GM19324 (cell line): ENCODE measurements at regions not wholly inside any gene's neighbourhood (a gene's known extent, or its start where the extent isn't known, plus 50 kb on each side); places are given as distances from the start of the nearest gene placed in this dataset.

Experiments
- ATAC-seq: cut with Tn5 transposase; IDR thresholded peaks from one replicate; pipeline ENCODE4 v1.9.1; 2021; ENCODE audit warnings: mild to moderate bottlenecking, moderate library complexity; ENCODE audit not compliant: unreplicated experiment, low FRiP score

- no peak for ATAC-seq
These were observed 206.8 kb downstream of the URI1 start for GRCh38 chr19:30148803-30149202.

GRCh38 chr19:30149300-30149699 lies 207.3 kb downstream of the URI1 start:
- no peak for ATAC-seq

- no peak for ATAC-seq
These were observed 208.6 kb downstream of the URI1 start for GRCh38 chr19:30150626-30151025.

- no peak for ATAC-seq
These were observed 209.0 kb downstream of the URI1 start for GRCh38 chr19:30151081-30151480.

DNA sequence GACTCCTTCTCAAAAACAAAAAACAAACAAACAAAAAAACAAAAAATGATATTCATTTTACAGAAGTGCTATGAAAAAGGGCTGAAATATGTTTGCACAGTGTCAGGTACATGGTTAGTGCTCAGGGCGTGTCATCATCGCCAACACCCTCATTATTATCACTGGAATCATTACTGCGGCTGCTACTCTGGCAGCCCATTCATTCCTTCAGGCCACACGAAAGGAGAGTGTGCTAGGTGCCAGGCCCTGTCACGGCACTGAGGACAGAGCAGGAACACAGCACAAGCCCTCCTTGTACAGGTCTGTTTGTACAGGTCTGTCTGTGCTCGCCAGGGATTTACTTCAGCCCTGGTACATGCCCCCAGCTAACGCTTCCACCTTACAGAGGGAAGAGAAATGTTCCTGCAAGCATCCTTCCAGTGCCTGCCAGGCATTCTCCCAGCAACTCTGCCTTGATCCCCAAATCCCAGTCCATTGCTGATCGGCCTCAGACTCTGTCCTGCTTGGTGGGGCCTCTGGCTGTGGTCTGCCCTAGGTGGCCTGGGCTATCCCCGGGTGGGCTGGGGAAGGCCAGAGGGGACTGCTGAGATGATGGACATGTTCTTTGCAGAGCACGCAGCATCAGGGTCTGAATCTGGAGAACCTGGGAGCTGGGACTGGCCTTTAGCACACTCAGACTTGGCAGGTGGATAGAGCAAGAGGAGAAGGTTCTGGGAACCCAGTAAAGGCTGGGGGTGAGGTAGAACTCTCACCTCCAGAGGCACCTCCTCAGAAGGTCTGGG lies 210.7 kb downstream of the URI1 start:
- ATAC-seq: no peak

- peak; percentile 45 for ATAC-seq
These were observed 211.5 kb downstream of the URI1 start for GRCh38 chr19:30153326-30154210.

DNA sequence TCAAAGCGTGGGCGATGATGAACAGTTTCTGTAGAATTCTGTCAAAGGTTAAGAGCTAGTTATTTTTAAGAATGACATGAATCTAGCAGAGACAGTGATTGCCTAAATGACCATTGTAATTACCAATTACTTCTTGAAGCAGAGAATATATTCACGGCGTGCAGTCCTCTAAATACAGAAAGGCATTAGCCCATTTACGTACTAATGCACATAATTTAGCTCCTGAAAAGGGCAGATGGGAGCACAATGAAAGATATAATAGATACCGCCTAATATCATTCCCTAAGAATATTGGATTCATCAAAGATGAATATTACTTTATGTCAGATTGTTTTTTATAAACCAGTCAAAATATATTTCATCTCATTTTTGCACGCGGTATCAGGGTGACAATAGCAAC lies 212.4 kb downstream of the URI1 start:
- ATAC-seq: no peak

DNA sequence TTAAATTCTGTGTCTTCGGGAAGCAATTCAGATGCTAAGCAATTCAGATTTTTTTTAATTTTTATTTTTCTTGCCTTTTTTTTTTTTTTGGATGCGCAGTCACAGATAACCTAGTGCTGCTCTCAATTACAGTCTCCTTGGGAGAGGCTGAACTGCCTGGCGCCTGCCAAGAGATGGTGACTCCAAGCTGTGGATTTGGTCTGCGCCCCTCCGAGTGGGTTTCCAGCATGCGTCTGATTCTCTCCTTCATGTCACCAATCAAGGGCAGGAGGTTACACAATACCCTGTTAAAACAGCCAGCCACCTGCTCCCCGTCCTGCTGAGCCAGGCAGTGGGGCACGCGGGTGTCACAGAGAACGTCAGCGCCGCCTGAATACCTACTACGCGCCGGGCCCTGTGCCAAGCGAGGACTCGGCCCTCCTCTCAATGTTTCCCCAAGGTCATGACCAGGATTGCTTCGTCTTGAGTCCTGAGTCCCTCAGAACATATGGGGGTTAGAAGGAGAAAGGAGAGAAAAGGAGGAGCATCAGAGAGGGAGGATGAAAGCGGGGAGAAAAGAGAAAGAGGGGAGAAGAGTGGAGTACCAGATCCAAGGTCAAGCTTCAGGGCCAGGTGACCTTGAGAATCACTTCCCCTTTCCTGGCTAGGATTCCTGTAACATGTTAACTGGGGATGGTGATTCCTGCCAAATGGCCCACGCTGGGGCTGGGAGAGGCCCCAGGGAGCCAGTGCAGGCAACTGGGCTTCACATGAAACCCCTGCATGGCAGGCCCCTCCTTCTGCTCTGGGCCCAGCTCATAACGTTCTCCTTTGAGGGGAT lies 213.6 kb downstream of the URI1 start:
- ATAC-seq: no peak

DNA sequence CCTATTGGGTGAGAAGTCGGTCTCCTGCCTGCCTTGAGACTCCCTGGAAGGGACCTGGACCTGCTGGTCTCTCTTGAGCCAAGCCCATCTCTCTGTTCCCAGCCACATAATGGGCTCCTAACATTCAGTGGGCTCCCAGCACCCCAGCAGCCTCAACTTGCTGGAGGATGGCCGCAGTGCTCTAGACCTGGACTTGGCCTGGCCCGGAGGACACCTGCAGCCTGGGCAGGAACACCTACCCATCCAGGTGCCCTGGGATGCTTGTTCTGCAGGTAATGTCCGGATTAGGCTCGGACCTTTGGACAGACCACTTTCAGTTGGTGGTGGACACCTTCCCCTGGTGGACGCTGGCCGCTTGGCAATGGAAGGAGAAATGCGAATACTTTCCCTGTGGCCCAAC lies 214.6 kb downstream of the URI1 start:
- ATAC-seq: no peak

- ATAC-seq: no peak
These were observed 213.9 kb upstream of the ZNF536 start for GRCh38 chr19:30158067-30158892.

DNA sequence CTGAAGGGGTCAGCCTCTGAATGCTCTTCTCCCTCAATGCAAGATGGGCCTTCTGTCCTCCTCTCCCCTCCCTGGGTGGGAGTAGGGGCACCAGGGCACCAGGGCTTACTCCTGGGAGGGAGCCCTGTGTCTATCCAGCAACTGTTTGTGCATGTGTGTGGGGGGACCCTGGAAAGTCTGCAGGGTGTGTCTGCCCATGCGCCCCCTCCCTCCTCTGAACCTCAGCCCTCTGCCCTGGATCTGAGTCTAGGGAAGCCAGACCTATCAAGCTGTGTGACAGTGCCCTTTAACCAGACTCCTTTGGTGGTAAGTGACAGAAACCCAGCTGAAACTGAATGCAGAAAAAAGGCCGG lies 213.3 kb upstream of the ZNF536 start:
- no peak for ATAC-seq

GRCh38 chr19:30159636-30160035 lies 212.5 kb upstream of the ZNF536 start:
- ATAC-seq: no peak

DNA sequence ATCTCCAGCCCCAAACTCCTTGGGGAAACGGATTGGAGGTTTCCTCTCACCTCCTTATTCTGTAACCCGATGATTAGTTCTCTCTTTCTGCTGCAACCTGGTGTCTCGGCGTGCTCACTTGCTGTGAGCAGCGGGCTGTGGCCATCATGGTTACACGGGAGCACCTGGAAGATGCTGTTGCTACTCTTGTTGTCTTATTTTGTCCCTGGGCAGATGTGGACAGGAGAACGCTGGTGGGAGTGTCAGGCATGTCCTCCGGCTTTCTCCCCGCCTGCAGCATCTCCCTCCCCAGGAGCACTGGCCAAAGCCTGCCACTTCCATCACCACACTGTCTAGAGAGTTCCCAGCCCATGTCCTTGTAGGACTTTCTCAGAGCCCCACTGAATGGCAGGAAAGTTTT lies 211.8 kb upstream of the ZNF536 start:
- ATAC-seq: no peak

- ATAC-seq: no peak
These were observed 211.0 kb upstream of the ZNF536 start for GRCh38 chr19:30161021-30161655.

- ATAC-seq: no peak
These were observed 210.4 kb upstream of the ZNF536 start for GRCh38 chr19:30161770-30162169.

DNA sequence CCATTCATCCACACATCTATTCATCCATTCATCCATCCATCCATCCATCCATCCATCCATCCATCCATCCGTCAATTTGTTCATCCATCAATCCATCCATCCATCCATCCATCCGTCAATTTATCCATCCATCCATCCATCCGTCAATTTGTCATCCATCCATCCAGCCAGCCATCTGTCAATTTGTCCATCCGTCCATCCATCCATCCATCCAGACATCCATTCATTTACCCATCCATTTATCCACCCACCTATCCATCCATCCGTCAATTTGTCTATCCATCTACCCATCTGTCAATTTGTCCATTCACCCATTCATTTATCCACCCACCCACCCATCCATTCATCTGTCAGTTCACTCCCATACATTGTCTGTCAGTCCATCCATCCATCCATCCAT lies 209.5 kb upstream of the ZNF536 start:
- no peak for ATAC-seq

DNA sequence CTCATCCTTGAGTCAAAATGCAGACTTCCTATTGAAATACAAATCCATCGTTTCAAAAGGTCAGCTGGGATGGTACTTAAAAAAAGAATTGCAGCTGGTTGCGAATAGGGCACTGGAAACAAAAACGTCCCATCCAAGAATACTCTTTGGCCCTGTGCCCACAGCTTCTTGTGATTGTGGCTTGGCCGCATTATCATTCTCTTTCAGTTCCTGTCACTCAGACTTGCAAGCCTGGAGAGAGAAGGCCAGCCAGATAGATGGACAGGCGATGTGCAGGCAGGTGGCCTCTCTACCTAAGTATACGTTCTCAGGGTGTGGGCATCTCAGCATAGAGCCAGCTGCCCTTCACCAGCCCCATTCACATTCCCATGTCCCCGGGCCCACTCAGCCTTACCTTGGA lies 208.5 kb upstream of the ZNF536 start:
- no peak for ATAC-seq

DNA sequence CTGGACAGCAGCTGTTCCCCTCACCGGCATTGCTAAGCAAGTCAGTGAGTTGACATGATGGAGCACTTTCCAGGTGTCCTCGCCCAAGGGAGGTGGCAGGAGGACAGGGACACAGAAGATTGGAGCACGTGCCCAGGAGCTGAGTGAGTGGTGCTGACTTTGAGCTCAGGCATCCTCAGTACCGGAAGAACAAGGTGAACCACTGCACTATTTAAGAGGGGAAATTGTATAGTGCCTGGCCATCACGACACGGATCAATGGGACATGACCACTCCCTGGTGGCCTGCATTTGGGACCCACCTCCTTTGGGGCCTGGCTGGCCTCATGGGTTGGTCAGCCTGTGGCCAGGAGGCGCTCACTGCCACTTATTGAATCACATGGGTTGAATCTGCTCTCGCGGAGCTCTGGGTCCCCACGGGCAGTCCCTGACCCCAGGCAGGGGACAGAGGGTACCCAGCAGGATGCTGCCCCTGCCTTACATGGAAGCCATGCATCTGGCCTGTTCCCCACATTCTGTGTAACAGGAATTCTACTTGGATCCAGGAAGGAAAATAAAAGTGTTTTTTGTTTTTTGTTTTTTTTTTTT lies 206.9 kb upstream of the ZNF536 start:
- ATAC-seq: no peak

- no peak for ATAC-seq
These were observed 204.8 kb upstream of the ZNF536 start for GRCh38 chr19:30167206-30167868.
